Neural progenitor cell (in vitro differentiated cells): ENCODE measurements at regions not wholly inside any gene's neighbourhood (a gene's known extent, or its start where the extent isn't known, plus 50 kb on each side); places are given as distances from the start of the nearest gene placed in this dataset.

Source experiments
- DNase-seq: peaks from one replicate; pipeline ENCODE4 v3.0.0-alpha.2; 2016; ENCODE audit warnings: low spot score
- H2AFZ ChIP-seq: fragments of 200-600 bp; sonication (generic); replicated peaks from 2 replicates; pipeline ENCODE4 v1.6.1; 2016; ENCODE audit warnings: antibody characterized with exemption
- H3F3A ChIP-seq: fragments of 200-600 bp; sonication (generic); 2 replicates; pipeline ENCODE4 v1.6.1; 2016; ENCODE audit warnings: antibody characterized with exemption, low read depth
- H3K27ac ChIP-seq: fragments of 200-600 bp; sonication (generic); 2 replicates; pipeline ENCODE4 v1.5.1; 2016; ENCODE audit warnings: mild to moderate bottlenecking
- H3K27me3 ChIP-seq: fragments of 200-600 bp; sonication (generic); 2 replicates; pipeline ENCODE4 v1.6.1; 2016; ENCODE audit warnings: mild to moderate bottlenecking, moderate library complexity
- H3K36me3 ChIP-seq: fragments of 200-600 bp; sonication (generic); 2 replicates; pipeline ENCODE4 v1.5.1; 2016
- H3K4me1 ChIP-seq: fragments of 200-600 bp; sonication (generic); 2 replicates; pipeline ENCODE4 v1.6.1; 2016; ENCODE audit warnings: mixed run types
- H3K4me2 ChIP-seq: fragments of 200-600 bp; sonication (generic); 2 replicates; pipeline ENCODE4 v1.6.1; 2016
- H3K4me3 ChIP-seq: fragments of 200-600 bp; sonication (generic); 2 replicates; pipeline ENCODE4 v1.5.1; 2016
- H3K79me2 ChIP-seq: fragments of 200-600 bp; sonication (generic); 2 replicates; pipeline ENCODE4 v1.6.1; 2016; ENCODE audit warnings: low read depth
- H3K9ac ChIP-seq: fragments of 200-600 bp; sonication (generic); 2 replicates; pipeline ENCODE4 v1.6.1; 2016
- H3K9me3 ChIP-seq: fragments of 200-600 bp; sonication (generic); 2 replicates; pipeline ENCODE4 v1.5.1; 2016; ENCODE audit warnings: low read depth
- H4K20me1 ChIP-seq: fragments of 200-600 bp; sonication (generic); 2 replicates; pipeline ENCODE4 v1.6.1; 2016; ENCODE audit warnings: low read depth
- H3K27ac Mint-ChIP-seq: 3 replicates; pipeline ENCODE4 v1.8.0; 2021; ENCODE audit warnings: mixed read lengths
- H3K27me3 Mint-ChIP-seq: 2 replicates; pipeline ENCODE4 v1.8.0; 2022; ENCODE audit warnings: low read depth, mild to moderate bottlenecking, inconsistent platforms, moderate library complexity, mixed read lengths; ENCODE audit not compliant: insufficient read depth
- H3K36me3 Mint-ChIP-seq: 3 replicates; pipeline ENCODE4 v1.8.0; 2021; ENCODE audit warnings: mixed read lengths
- H3K4me1 Mint-ChIP-seq: 3 replicates; pipeline ENCODE4 v1.8.0; 2021; ENCODE audit warnings: mixed read lengths
- H3K4me3 Mint-ChIP-seq: 3 replicates; pipeline ENCODE4 v1.8.0; 2021; ENCODE audit warnings: mild to moderate bottlenecking, moderate library complexity, mixed read lengths
- H3K9me3 Mint-ChIP-seq: 3 replicates; pipeline ENCODE4 v1.8.0; 2020; ENCODE audit warnings: mixed read lengths
- EZH2 ChIP-seq: fragments of 200-600 bp; sonication (generic); IDR thresholded peaks from 2 replicates; pipeline ENCODE4 v1.6.1; 2017; ENCODE audit warnings: antibody characterized with exemption, mild to moderate bottlenecking, moderate library complexity
- EZH2phosphoT487 ChIP-seq: fragments of 200-600 bp; sonication (generic); IDR thresholded peaks from 2 replicates; pipeline ENCODE4 v1.6.1; 2017; ENCODE audit warnings: antibody characterized with exemption
- TF ChIP-seq, protein P1 (sequence below): fragments of 200-600 bp; sonication (generic); IDR thresholded peaks from 2 replicates; pipeline ENCODE4 v1.5.1; 2017; ENCODE audit warnings: antibody characterized with exemption, mild to moderate bottlenecking

DNA sequence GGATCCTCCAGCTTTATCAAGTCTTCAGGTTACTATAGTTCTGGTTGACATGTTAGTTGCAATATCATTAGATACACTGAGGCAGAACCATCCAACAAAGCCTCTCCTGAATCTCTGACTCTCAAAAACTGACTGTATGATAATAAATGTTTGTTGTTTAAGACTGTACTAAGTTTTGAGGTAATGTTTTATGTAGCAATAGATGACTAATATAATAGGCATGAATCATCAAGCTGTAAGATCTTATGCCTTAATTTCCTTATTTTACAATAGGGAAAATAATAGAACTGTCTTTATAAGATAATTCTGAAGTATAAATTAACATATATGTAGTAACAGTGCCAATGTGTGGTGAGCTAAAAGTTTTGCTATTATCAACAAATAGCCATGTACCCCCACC, 88.9 kb upstream of the TBC1D5 start:
- Histone ChIP-seq H3K36me3 (no peaks in the 10 kb centered on the region), H3K27me3 (no peaks in the 10 kb centered on the region), H3K79me2 (no peaks in the 10 kb centered on the region), H2AFZ (no peak overlapping the region), H4K20me1 (no peaks in the 10 kb centered on the region), H3K9me3 (no peaks in the 10 kb centered on the region), H3F3A (no peaks in the 10 kb centered on the region), H3K4me3 (no peak overlapping the region), H3K9ac (no peak overlapping the region), H3K27ac (no peak overlapping the region), H3K4me2 (no peak overlapping the region), H3K4me1 (no peaks in the 10 kb centered on the region)
- Mint-ChIP-seq H3K9me3 (no peaks in the 10 kb centered on the region), H3K36me3 (no peaks in the 10 kb centered on the region), H3K27me3 (peaks cover 2% of the 10 kb centered on the region), H3K4me3 (no peak overlapping the region), H3K4me1 (no peaks in the 10 kb centered on the region), H3K27ac (no peak overlapping the region)
- DNase-seq, result no peak
- TF ChIP-seq EZH2 (no peak), EZH2phosphoT487 (no peak)
- TF ChIP-seq, protein P1, sequence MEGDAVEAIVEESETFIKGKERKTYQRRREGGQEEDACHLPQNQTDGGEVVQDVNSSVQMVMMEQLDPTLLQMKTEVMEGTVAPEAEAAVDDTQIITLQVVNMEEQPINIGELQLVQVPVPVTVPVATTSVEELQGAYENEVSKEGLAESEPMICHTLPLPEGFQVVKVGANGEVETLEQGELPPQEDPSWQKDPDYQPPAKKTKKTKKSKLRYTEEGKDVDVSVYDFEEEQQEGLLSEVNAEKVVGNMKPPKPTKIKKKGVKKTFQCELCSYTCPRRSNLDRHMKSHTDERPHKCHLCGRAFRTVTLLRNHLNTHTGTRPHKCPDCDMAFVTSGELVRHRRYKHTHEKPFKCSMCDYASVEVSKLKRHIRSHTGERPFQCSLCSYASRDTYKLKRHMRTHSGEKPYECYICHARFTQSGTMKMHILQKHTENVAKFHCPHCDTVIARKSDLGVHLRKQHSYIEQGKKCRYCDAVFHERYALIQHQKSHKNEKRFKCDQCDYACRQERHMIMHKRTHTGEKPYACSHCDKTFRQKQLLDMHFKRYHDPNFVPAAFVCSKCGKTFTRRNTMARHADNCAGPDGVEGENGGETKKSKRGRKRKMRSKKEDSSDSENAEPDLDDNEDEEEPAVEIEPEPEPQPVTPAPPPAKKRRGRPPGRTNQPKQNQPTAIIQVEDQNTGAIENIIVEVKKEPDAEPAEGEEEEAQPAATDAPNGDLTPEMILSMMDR, result no peak

DNA sequence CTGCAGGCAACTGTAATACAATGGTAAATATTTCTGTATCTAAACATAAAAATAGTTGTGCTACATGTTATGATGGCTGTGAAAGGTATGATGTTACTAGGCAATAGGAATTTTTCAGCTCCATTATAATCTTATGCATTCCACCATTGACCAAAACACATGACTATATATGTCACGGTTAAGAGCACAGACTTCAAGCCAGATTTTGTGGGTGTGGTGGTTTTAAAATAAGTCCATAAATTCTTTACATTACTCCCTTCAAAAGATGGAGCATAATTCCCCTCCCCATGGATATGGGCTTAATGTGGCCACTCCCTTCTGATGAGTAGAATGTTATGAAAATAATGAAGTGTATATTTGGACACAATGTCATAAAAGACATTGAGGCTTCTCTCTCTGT, 88.4 kb upstream of the TBC1D5 start:
- H3K79me2 ChIP-seq, result no peaks in the 10 kb centered on the region
- H3K4me1 ChIP-seq, result no peaks in the 10 kb centered on the region
- H4K20me1 ChIP-seq, result no peaks in the 10 kb centered on the region
- no peak overlapping the region for H2AFZ ChIP-seq
- no peak overlapping the region for H3K4me2 ChIP-seq
- H3K9me3 ChIP-seq, result no peaks in the 10 kb centered on the region
- no peak overlapping the region for H3K27ac ChIP-seq
- H3K4me1 Mint-ChIP-seq, result no peaks in the 10 kb centered on the region
- peaks cover 2% of the 10 kb centered on the region for H3K27me3 Mint-ChIP-seq
- no peaks in the 10 kb centered on the region for H3K9me3 Mint-ChIP-seq
- no peaks in the 10 kb centered on the region for H3K36me3 ChIP-seq
- no peaks in the 10 kb centered on the region for H3F3A ChIP-seq
- H3K4me3 Mint-ChIP-seq, result no peak overlapping the region
- TF ChIP-seq EZH2 (no peak), EZH2phosphoT487 (no peak)
- TF ChIP-seq, protein P1, result no peak
- no peak overlapping the region for H3K4me3 ChIP-seq
- no peak overlapping the region for H3K9ac ChIP-seq
- DNase-seq, result no peak
- no peaks in the 10 kb centered on the region for H3K36me3 Mint-ChIP-seq
- no peak overlapping the region for H3K27ac Mint-ChIP-seq
- no peaks in the 10 kb centered on the region for H3K27me3 ChIP-seq

DNA sequence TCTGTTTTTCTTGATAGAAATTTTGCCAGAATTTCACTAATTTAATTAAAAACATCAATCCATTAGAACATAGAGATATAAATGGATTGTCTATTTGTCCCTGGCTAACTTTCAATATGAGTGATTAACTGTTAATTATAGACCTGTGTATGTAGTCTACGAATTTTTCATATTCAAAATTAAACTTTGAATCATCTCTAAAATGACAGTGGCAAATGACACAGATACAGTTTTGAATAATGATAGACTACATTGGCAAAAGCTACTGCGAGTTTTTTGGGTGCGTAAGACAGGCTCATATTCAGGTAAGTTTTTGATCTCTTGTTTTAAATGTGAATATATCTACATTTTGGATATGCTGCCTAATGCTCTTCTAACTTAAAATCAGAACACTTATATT, 86.0 kb upstream of the TBC1D5 start:
- H3K27me3 Mint-ChIP-seq, result peaks cover 4% of the 10 kb centered on the region
- H3K36me3 Mint-ChIP-seq, result no peaks in the 10 kb centered on the region

More for the DNA sequence above, 86.0 kb upstream of the TBC1D5 start:
- Mint-ChIP-seq H3K27ac (no peak overlapping the region), H3K4me1 (no peaks in the 10 kb centered on the region), H3K9me3 (no peaks in the 10 kb centered on the region), H3K4me3 (no peak overlapping the region)
- Histone ChIP-seq H3K9me3 (no peaks in the 10 kb centered on the region), H3K27me3 (no peaks in the 10 kb centered on the region), H4K20me1 (no peaks in the 10 kb centered on the region), H3K4me1 (no peaks in the 10 kb centered on the region), H3K4me3 (no peak overlapping the region), H3K36me3 (no peaks in the 10 kb centered on the region), H3K4me2 (no peak overlapping the region), H2AFZ (no peak overlapping the region), H3K9ac (no peak overlapping the region), H3K27ac (no peak overlapping the region), H3F3A (no peaks in the 10 kb centered on the region), H3K79me2 (no peaks in the 10 kb centered on the region)
- TF ChIP-seq EZH2, result no peak
- no peak for TF ChIP-seq EZH2phosphoT487
- TF ChIP-seq, protein P1, result no peak
- DNase-seq, result no peak
